Vagina (tissue), 2 donors: ENCODE measurements at regions not wholly inside any gene's neighbourhood (a gene's known extent, or its start where the extent isn't known, plus 50 kb on each side); places are given as distances from the start of the nearest gene placed in this dataset.

Experiments
- DNase-seq, 2 donors: peaks; one replicate each; pipeline ENCODE4 v3.0.0-alpha.2; 2017; ENCODE audit errors: extremely low spot score in 2 of 2
- H3K27ac ChIP-seq: fragments of 200-600 bp; sonication (generic); one replicate; pipeline ENCODE4 v1.5.1; 2019
- H3K27me3 ChIP-seq: fragments of 200-600 bp; sonication (generic); one replicate; pipeline ENCODE4 v1.5.1; 2019
- H3K36me3 ChIP-seq, 2 donors: fragments of 200-600 bp; sonication (generic); one replicate each; pipeline ENCODE4 v1.5.1; 2017 to 2019
- H3K4me1 ChIP-seq: fragments of 200-600 bp; sonication (generic); one replicate; pipeline ENCODE4 v1.5.1; 2019
- H3K4me3 ChIP-seq, 2 donors: fragments of 200-600 bp; sonication (generic); 1 replicate in 1 of 2; 2 replicates in 1 of 2; pipeline ENCODE4 v1.5.1; 2016 to 2019
- H3K9me3 ChIP-seq: fragments of 200-600 bp; sonication (generic); one replicate; pipeline ENCODE4 v1.5.1; 2019
- POLR2A ChIP-seq, 2 donors: fragments of 450-650 bp; IDR thresholded peaks; one replicate each; pipeline ENCODE4 v1.6.1; 2017; ENCODE audit warnings: antibody characterized with exemption in 2 of 2, mild to moderate bottlenecking in 2 of 2, moderate library complexity in 2 of 2
- POLR2AphosphoS5 ChIP-seq, 2 donors: sonication (generic); formaldehyde crosslinking; IDR thresholded peaks; one replicate each; pipeline ENCODE4 v1.9.0; 2017; ENCODE audit warnings: antibody characterized with exemption in 2 of 2, mild to moderate bottlenecking in 2 of 2, low read depth in 1 of 2; ENCODE audit not compliant: insufficient read depth in 1 of 2
- intact Hi-C: fragments of 100-400 bp; cut with DNase I; formaldehyde crosslinking; loops from one replicate; pipeline ENCODE4 v1.15.1; 2023
- TF ChIP-seq, protein P1 (sequence below), 3 experiments: fragments of 450-650 bp in 2 of 3; fragments of 200-600 bp in 1 of 3; sonication (generic) in 1 of 3; IDR thresholded peaks; one replicate each; pipeline ENCODE4 v1.5.1; 2017 to 2019; ENCODE audit warnings: antibody characterized with exemption in 3 of 3, mild to moderate bottlenecking in 2 of 3, moderate library complexity in 2 of 3

DNA sequence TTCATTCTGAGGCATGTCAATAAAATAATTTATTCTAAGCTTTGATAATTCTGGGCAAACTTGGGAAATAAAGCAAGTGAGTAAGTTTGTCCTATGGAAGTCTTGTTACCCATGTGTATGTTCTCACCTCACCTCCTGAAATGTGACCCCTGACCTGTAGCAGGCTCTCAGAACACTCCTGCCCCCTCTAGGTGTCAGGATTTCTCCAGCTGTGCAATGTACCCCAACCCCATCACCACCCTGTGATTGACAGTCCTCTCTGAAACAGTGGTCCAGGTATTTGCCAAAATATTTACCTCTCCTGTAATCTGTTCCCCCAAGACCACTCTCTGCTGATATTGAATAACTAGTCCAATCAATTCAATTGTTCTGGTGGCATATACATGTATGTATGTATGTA, 122.6 kb upstream of the PTER start:
- no peak overlapping the region for H3K4me3 ChIP-seq
- no peak for DNase-seq
- peaks cover 3% of the 10 kb centered on the region for H3K9me3 ChIP-seq
- TF ChIP-seq, protein P1, sequence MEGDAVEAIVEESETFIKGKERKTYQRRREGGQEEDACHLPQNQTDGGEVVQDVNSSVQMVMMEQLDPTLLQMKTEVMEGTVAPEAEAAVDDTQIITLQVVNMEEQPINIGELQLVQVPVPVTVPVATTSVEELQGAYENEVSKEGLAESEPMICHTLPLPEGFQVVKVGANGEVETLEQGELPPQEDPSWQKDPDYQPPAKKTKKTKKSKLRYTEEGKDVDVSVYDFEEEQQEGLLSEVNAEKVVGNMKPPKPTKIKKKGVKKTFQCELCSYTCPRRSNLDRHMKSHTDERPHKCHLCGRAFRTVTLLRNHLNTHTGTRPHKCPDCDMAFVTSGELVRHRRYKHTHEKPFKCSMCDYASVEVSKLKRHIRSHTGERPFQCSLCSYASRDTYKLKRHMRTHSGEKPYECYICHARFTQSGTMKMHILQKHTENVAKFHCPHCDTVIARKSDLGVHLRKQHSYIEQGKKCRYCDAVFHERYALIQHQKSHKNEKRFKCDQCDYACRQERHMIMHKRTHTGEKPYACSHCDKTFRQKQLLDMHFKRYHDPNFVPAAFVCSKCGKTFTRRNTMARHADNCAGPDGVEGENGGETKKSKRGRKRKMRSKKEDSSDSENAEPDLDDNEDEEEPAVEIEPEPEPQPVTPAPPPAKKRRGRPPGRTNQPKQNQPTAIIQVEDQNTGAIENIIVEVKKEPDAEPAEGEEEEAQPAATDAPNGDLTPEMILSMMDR (IDR thresholded peaks at IDR 0.05) = no peak
- no peak for TF ChIP-seq POLR2AphosphoS5 (IDR thresholded peaks at IDR 0.05; ENCODE audit: insufficient read depth in 1 of 2, low read depth in 1 of 2)
- TF ChIP-seq POLR2A (IDR thresholded peaks at IDR 0.05) = no peak
- H3K27me3 ChIP-seq = no peaks in the 10 kb centered on the region
- no peaks in the 10 kb centered on the region for H3K4me1 ChIP-seq
- no peak overlapping the region for H3K27ac ChIP-seq
- intact Hi-C loops = no loop called here
- no peaks in the 10 kb centered on the region for H3K36me3 ChIP-seq

DNA sequence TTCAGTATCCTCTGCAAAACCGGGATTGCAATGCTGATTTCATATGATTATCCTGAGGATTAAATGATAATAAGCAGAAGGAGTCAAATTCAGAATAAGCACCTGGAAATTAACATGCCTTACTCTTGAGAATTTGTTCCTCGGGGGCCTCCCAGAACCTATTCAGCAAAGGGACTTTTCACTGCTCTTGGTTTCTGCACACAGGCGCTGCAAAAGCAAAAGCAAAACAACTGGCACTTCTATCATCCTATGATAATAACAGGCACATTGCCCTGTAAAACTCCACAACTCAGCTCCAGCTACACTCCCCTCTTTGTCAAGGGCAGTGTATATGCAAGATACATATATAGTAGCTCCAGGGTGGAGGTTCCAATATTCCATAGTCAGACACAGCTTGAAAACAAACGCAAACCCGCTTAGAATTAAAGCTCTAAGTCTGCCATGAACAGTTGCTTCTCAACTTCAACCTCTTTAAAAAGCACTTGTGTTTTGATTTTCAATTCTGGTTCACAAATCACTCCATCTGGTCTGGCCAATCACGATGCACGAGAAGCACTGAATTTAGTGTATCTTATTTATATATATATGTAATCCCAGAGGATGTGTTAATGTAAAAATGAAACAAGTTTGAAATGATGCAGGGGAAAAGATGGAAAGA, 119.9 kb upstream of the PTER start:
- intact Hi-C loops = no loop called here
- Histone ChIP-seq H3K27ac (no peak overlapping the region), H3K4me3 (no peak overlapping the region), H3K9me3 (no peaks in the 10 kb centered on the region), H3K27me3 (no peaks in the 10 kb centered on the region), H3K36me3 (no peaks in the 10 kb centered on the region), H3K4me1 (no peaks in the 10 kb centered on the region)
- DNase-seq = no peak
- TF ChIP-seq POLR2A (IDR thresholded peaks at IDR 0.05) (no peak), POLR2AphosphoS5 (IDR thresholded peaks at IDR 0.05; ENCODE audit: insufficient read depth in 1 of 2, low read depth in 1 of 2) (no peak)
- TF ChIP-seq, protein P1 (IDR thresholded peaks at IDR 0.05) = no peak

DNA sequence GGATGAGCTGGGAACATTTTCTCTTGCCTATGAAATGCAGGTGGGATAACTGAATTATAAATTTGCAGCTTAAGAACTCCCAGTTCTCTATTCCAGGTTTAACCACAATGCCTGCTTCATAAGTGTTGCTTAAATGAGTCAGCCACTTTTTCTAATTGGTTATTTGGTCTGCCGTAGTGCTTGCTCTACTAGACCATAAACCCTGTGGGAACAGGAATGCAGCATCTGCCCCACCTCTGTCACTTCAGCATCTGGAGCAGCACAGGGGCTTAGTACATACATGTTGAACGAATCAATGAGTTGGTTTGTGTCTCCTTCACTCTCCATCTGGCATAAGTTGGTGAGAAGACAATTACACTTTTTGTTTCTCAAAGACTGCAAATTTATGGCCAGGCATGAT, 95.2 kb upstream of the PTER start:
- Histone ChIP-seq H3K4me1 (no peaks in the 10 kb centered on the region), H3K9me3 (no peaks in the 10 kb centered on the region), H3K27me3 (no peaks in the 10 kb centered on the region), H3K36me3 (no peaks in the 10 kb centered on the region), H3K27ac (no peak overlapping the region), H3K4me3 (no peak overlapping the region)
- DNase-seq = no peak
- intact Hi-C loops = no loop called here
- TF ChIP-seq, protein P1 (IDR thresholded peaks at IDR 0.05) = no peak
- TF ChIP-seq POLR2AphosphoS5 (IDR thresholded peaks at IDR 0.05; ENCODE audit: insufficient read depth in 1 of 2, low read depth in 1 of 2) (no peak), POLR2A (IDR thresholded peaks at IDR 0.05) (no peak)

DNA sequence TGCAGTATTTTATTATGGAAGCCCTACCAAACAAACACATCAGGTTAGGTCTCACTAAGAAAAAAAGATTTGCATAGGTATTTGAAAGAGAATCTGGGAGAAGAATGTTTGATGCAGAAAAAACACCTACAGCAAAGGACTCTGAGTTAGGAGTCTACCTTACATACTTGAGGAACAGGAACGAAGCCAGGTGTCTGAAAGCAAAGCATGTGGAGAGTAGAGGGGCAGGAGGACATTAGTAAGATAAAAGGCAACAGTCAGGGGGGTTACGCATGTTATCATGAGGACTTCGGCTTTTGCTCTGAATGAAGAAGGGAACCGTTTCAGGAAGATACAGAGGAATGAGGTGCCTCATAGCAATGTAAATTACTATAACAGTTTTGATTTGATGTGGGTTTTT, 87.9 kb upstream of the PTER start:
- intact Hi-C loops = no loop called here
- H3K4me3 ChIP-seq = no peak overlapping the region
- DNase-seq = no peak
- H3K27ac ChIP-seq = no peak overlapping the region
- no peaks in the 10 kb centered on the region for H3K36me3 ChIP-seq
- TF ChIP-seq, protein P1 (IDR thresholded peaks at IDR 0.05) = no peak
- TF ChIP-seq POLR2A (IDR thresholded peaks at IDR 0.05) (no peak), POLR2AphosphoS5 (IDR thresholded peaks at IDR 0.05; ENCODE audit: insufficient read depth in 1 of 2, low read depth in 1 of 2) (no peak)
- H3K9me3 ChIP-seq = no peaks in the 10 kb centered on the region
- no peaks in the 10 kb centered on the region for H3K27me3 ChIP-seq
- H3K4me1 ChIP-seq = no peaks in the 10 kb centered on the region

DNA sequence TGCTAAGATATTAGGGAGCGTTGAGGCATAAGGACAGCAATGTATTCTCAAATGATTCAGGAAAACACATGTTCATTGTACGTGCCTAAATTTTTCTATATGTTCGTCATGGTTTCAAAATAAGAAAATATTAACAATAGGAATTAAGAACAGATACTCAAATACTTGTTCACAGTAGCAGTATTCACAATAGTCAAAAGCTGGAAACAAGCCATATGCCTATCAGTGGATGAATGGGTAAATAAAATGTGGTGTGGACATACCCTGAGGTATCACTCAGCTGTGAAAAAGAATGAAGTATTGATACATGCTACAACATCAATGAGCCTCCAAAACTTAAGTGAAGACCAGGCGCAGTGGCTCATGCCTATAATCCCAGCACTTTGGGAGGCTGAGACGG, 84.7 kb upstream of the PTER start:
- Histone ChIP-seq H3K4me3 (no peak overlapping the region), H3K36me3 (no peaks in the 10 kb centered on the region), H3K27ac (no peak overlapping the region), H3K9me3 (no peaks in the 10 kb centered on the region), H3K4me1 (no peaks in the 10 kb centered on the region), H3K27me3 (no peaks in the 10 kb centered on the region)
- intact Hi-C loops = no loop called here
- TF ChIP-seq, protein P1 (IDR thresholded peaks at IDR 0.05) = no peak
- TF ChIP-seq POLR2AphosphoS5 (IDR thresholded peaks at IDR 0.05; ENCODE audit: insufficient read depth in 1 of 2, low read depth in 1 of 2) = no peak
- no peak for TF ChIP-seq POLR2A (IDR thresholded peaks at IDR 0.05)
- DNase-seq = no peak
